Stomach (tissue), 4 donors: ENCODE measurements at regions not wholly inside any gene's neighbourhood (a gene's known extent, or its start where the extent isn't known, plus 50 kb on each side); places are given as distances from the start of the nearest gene placed in this dataset.

Experiments
- POLR2A ChIP-seq, 4 donors: fragments of 450-650 bp; IDR thresholded peaks; one replicate each; pipeline ENCODE4 v1.6.1; 2016; ENCODE audit warnings: antibody characterized with exemption in 4 of 4, control low read depth in 2 of 4, mild to moderate bottlenecking in 1 of 4, moderate library complexity in 1 of 4
- POLR2AphosphoS5 ChIP-seq, 3 donors: sonication (generic); formaldehyde crosslinking; IDR thresholded peaks; one replicate each; pipeline ENCODE4 v1.6.1; 2016; ENCODE audit warnings: antibody characterized with exemption in 3 of 3
- TF ChIP-seq, protein P1 (sequence below), 7 experiments: fragments of 450-650 bp in 4 of 7; fragments of 200-600 bp in 3 of 7; sonication (generic) in 3 of 7; IDR thresholded peaks; one replicate each; pipeline ENCODE4 v1.5.1; 2016 to 2019; ENCODE audit warnings: antibody characterized with exemption in 7 of 7, control low read depth in 2 of 7, mild to moderate bottlenecking in 1 of 7

DNA sequence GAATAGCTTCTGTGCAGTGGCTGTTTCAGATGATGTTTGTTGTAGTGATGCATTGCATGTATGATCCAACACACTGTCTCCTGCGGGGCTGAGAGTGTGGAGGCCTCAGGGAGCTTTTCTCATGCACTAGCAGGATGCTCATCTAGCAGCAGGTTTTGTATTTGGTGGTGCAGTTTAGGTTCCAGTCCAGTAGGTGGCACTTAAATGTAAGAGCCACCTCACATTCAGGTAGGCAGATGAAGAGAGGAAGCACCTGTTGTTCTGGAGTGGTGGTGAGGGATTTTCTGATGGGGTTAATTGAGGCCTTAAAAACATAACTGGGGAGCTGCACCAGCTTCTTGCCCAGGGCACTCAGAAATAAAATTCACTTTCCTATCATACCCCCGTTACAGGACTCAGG lies 300.9 kb downstream of the SPIN4 start:
- TF ChIP-seq, protein P1, sequence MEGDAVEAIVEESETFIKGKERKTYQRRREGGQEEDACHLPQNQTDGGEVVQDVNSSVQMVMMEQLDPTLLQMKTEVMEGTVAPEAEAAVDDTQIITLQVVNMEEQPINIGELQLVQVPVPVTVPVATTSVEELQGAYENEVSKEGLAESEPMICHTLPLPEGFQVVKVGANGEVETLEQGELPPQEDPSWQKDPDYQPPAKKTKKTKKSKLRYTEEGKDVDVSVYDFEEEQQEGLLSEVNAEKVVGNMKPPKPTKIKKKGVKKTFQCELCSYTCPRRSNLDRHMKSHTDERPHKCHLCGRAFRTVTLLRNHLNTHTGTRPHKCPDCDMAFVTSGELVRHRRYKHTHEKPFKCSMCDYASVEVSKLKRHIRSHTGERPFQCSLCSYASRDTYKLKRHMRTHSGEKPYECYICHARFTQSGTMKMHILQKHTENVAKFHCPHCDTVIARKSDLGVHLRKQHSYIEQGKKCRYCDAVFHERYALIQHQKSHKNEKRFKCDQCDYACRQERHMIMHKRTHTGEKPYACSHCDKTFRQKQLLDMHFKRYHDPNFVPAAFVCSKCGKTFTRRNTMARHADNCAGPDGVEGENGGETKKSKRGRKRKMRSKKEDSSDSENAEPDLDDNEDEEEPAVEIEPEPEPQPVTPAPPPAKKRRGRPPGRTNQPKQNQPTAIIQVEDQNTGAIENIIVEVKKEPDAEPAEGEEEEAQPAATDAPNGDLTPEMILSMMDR (IDR thresholded peaks at IDR 0.05) = no peak
- TF ChIP-seq POLR2A (IDR thresholded peaks at IDR 0.05) (no peak), POLR2AphosphoS5 (IDR thresholded peaks at IDR 0.05) (no peak)
